Urinary bladder (tissue), 3 donors: ENCODE measurements at regions not wholly inside any gene's neighbourhood (a gene's known extent, or its start where the extent isn't known, plus 50 kb on each side); places are given as distances from the start of the nearest gene placed in this dataset.

Experiments used
- DNase-seq: peaks from one replicate; pipeline ENCODE4 v3.0.0-alpha.2; 2015; ENCODE audit errors: extremely low spot score
- H3K27ac ChIP-seq: one replicate; pipeline ENCODE4 v1.5.1; 2013; ENCODE audit warnings: low read depth, mild to moderate bottlenecking, moderate library complexity
- H3K36me3 ChIP-seq: one replicate; pipeline ENCODE4 v1.6.1; 2013; ENCODE audit warnings: mild to moderate bottlenecking, moderate library complexity; ENCODE audit not compliant: insufficient read depth
- H3K4me1 ChIP-seq: one replicate; pipeline ENCODE4 v1.6.1; 2013; ENCODE audit warnings: mild to moderate bottlenecking, moderate library complexity; ENCODE audit not compliant: insufficient read depth
- H3K4me3 ChIP-seq: one replicate; pipeline ENCODE4 v1.5.1; 2013; ENCODE audit warnings: low read depth, low read length
- WGBS: extraction: QIAGEN DNeasy Blood & Tissue Kit; methylation state at CpG from one replicate; pipeline ENCODE4 v1.1.7; 2013; 5-methylcytosine and 5-hydroxymethylcytosine counted together
- donor health status: healthy with polysubstance abuse.
- donor health status: healthy.

DNA sequence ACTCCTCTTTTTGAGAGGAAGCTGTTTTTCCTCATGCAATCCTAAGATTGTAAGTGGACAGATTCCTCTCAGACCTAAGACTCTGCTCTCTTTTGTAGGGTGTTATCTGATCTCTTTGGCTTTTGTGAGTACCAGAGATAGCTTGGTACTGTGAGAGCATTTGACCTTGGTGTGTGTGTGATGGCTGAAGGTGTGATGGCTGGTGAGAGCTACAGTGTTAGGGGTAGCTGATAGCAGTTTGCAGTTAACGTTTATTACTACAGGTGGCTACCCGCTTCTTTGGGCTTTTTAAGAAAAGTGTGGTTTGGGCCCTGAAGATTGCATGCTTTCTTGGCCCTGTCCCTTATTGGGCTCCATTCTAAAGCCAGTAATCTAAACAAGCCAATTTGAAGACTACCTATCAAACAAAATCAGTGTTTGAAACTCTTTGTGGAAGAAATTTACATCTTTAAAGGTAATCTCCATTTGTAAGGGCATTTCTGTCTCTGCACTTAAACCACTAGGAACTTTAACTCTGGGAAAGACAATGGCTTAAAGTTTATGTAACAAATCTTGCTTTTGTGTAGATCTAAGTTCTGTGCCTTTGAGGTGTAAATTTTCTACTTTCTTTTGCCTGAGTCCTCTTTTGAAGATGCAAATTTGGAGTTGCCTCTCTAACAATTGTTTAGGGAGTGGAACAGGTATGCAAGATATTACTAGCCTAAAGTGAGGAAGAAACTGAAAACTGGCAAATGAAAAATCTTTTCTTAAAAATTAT is 85.3 kb upstream of the SERBP1 start:
- no peak overlapping the region for H3K27ac ChIP-seq
- H3K4me3 ChIP-seq: no peak overlapping the region
- no peaks in the 10 kb centered on the region for H3K4me1 ChIP-seq
- DNase-seq: no peak
- 71% methylated on average over 2 of the region's 2 CpGs for WGBS
- no peaks in the 10 kb centered on the region for H3K36me3 ChIP-seq

DNA sequence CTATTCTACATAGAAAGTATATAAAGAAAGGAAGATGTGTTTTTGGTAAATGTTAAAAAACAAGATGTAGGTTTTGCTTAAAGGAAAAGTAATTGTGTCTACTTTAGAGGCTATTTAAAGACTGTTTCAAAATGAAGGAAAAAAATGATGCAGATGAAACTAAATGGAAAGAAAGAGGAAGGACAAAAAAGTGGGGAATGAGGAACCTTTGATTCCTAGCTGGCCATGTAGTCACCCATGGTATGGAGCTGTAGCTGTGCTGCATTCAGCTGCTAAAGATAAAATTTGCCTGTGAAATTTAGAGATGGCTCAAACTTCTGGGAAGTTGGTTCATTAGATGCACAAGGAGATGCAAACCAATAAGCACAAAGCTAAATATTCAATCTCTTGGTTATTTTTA is 86.8 kb upstream of the SERBP1 start:
- H3K27ac ChIP-seq: no peak overlapping the region

DNA sequence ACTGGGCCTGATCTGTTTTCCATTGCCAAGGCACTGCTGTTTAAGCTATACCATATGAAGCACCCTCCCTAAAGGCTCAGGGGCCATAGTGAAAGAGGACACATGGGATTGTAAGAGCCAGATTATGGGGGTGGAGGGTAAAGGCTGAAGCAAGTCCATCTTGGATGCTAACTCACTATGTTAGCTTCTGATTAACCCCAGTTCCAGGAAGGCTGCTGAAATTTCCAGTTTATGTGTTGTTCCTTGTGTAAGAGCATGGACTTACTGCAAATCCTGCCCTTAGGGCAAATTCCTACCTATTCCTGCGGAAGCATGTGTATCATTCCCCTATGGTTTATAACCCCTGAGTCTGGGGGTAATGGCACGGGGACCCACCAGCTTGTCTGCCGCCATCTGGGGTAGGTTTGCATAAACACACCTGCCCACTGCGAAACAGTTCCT is 91.8 kb upstream of the SERBP1 start:
- DNase-seq: no peak
- Histone ChIP-seq H3K36me3 (no peaks in the 10 kb centered on the region), H3K27ac (no peak overlapping the region), H3K4me3 (no peak overlapping the region), H3K4me1 (no peaks in the 10 kb centered on the region)
- WGBS: 82% methylated on average over 4 of the region's 4 CpGs

More for the DNA sequence above, 86.8 kb upstream of the SERBP1 start:
- no peaks in the 10 kb centered on the region for H3K36me3 ChIP-seq
- H3K4me3 ChIP-seq: no peak overlapping the region
- no peak for DNase-seq
- H3K4me1 ChIP-seq: no peaks in the 10 kb centered on the region

DNA sequence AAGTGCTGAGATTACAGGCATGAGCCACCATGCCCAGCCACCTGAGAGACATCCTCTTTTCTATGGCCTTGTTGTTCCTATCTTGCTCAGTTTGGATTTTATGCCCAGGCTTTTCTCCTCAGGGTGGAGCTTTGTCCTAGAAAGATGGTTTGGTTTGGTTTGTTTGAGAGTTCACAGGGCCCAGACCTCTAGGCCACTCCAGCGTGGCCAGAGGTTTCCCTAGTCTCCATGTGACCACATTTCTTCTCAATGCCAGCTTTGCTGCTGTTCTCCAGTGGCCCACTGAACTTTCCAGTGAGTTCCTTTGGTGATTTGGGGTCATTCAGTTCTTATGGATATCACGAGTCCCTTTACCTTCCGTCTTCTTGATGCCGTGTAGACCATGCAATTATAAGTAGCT is 92.6 kb upstream of the SERBP1 start:
- H3K4me3 ChIP-seq: no peak overlapping the region
- H3K4me1 ChIP-seq: no peaks in the 10 kb centered on the region
- H3K27ac ChIP-seq: no peak overlapping the region
- DNase-seq: no peak
- no peaks in the 10 kb centered on the region for H3K36me3 ChIP-seq
- over 99% methylated on average over 4 of the region's 4 CpGs for WGBS

DNA sequence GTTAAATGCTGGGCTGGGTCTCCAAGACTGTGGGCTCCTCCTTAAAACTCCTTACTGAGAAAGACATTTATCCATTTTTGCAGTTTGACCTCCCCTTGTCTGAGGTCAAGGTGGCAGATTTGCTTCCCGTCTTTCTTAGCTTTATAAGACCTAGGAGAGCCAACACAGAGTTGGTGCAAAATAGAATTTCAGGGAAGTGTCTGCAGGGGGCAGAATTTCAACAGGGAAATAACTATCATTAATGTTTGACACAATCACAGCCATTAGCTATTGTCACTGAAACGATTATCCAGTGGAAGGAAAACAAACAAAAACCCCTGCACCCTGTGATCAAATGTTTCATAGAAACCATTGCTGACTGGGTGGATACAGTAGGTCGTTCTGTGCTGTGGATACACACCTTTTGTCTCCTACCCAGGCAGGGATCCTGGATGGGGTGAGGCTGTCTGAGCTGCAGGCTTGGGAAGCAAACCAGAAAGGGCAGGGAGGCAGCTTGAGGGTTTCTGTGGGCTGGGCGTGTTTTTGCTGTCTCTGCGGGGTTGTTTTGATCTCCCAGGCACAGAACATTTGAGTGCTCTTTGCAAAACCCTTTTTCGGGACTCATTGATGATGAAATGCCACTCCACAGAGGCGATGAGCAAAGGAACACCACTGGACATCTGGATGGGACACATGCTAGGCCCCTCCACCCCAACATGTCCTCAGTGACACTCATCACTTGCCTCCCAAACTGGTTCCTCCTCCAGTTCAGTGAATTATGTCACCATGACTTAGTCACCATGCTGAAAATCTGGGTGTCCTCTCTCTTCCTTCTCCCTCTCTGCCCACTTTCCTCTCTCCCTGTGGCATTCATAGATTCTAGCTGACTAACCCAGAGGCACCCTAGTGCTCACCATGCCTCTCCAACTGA is 94.2 kb upstream of the SERBP1 start:
- WGBS: 67% methylated on average over 7 of the region's 7 CpGs
- H3K27ac ChIP-seq: no peak overlapping the region
- H3K4me3 ChIP-seq: no peak overlapping the region
- DNase-seq: no peak
- no peaks in the 10 kb centered on the region for H3K36me3 ChIP-seq
- H3K4me1 ChIP-seq: no peaks in the 10 kb centered on the region

DNA sequence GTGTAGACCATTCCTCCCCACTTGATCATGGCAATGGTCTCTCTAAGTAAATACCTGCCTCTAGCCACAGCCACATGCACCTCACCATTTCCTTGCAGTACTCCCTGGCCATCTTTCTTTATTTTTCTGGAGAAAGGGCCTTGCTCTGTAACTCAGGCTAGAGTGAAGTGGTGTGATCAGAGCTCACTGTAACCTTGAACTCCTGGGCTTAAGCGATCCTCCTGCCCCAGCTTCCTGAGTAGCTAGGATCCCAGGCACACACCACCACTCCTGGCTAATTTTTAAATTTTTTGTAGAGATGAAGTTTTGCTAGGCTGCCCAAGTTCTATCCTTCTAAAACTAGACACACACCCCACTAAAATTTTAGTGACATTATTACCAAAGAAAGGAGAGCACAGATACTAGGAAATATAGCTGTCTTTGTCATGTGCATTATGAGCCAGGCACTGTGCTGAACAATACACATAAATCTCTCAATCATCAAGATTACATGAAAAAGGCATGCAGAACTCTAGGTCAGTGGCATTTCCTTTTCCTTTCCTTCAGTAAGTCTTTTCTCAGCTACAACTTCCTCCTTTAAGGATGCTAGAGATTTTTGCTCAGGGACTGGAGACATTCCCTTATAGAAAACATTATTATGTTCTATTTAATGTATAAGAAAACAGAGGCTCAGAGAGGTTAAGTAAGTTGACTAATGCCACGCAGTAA is 95.0 kb upstream of the SERBP1 start:
- H3K4me1 ChIP-seq: no peaks in the 10 kb centered on the region
- DNase-seq: no peak
- 81% methylated on average over 2 of the region's 2 CpGs for WGBS
- H3K27ac ChIP-seq: no peak overlapping the region
- H3K36me3 ChIP-seq: no peaks in the 10 kb centered on the region
- H3K4me3 ChIP-seq: no peak overlapping the region

DNA sequence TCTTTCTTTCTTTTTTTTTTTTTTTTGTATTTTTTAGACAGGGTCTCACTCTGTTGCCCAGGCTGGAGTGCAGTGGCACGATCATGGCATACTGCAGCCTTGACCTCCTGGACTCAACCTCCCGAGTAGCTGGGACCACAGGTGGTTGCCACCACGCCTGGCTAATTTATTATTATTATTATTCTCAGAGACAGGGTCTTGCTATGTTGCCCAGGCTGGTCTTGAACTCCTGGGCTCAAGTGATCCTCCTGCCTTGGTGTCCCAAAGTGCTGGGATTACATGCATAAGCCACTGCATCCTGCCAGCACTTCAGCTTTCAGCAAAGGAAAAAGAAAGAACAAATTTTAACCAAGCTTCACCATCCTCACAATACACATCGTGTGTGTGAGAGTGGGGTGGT is 97.9 kb upstream of the SERBP1 start:
- no peak for DNase-seq
- WGBS: 88% methylated on average over 4 of the region's 4 CpGs
- no peaks in the 10 kb centered on the region for H3K36me3 ChIP-seq
- H3K4me3 ChIP-seq: no peak overlapping the region
- H3K4me1 ChIP-seq: no peaks in the 10 kb centered on the region
- no peak overlapping the region for H3K27ac ChIP-seq

DNA sequence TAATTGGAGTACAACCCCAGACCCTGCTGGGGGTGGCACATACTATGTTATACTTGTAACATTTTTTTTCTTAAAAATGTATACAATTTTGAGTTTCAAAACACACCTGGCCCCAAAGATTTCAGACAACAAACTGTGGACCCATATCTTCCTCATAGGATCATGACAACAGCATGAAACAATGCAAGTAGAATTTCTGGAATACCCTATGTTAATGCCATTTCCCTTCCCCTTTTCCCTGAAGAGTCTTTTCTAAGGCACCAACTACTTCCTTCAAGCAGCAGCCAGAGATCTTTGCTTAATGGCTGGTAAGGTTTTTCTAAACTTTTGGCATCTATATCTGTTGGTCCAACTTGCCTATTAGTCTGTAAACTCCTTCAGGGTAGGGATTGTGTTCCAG is 99.9 kb upstream of the SERBP1 start:
- DNase-seq: no peak
- Histone ChIP-seq H3K4me3 (no peak overlapping the region), H3K36me3 (no peaks in the 10 kb centered on the region)

DNA sequence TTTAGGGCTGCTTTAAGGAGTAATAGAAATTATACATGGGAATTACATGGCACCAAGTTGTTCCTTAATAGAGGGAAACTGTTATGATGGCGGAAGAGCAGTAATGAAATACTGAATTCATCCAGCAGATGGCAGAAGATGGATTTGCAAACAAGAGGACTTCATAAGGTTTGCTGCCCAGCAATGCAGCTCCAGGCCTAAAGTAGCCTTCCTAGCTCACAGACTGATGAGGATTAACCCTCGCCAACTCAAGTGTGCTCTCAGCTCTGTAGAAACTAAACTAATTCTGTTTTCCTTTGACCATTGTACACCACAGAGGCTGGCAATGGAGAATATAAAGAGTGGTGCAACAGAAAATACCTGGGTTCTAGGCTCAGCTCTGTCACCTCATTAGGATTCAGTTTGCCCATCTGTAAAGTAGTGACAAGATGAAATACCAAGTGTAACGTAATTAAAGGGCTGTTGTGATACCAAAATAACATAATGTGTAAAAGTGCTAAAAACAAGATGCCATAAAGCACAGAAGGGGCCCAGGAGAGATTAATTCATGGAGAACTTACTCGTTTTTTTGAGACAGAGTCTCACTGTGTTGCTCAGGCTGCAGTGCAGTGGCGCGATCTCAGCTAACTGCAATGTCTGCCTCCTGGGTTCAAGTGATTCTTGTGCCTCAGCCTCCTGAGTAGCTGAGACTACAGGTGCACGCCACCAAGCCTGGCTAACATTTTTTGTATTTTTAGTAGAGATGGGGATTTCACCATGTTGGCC is 102.4 kb upstream of the SERBP1 start:
- 71% methylated on average over 7 of the region's 7 CpGs for WGBS
- peak; percentile 39 for DNase-seq
- H3K27ac ChIP-seq: no peak overlapping the region
- no peaks in the 10 kb centered on the region for H3K4me1 ChIP-seq
- H3K4me3 ChIP-seq: no peak overlapping the region
- no peaks in the 10 kb centered on the region for H3K36me3 ChIP-seq

More for the DNA sequence above, 99.9 kb upstream of the SERBP1 start:
- no peak overlapping the region for H3K27ac ChIP-seq
- no peaks in the 10 kb centered on the region for H3K4me1 ChIP-seq

DNA sequence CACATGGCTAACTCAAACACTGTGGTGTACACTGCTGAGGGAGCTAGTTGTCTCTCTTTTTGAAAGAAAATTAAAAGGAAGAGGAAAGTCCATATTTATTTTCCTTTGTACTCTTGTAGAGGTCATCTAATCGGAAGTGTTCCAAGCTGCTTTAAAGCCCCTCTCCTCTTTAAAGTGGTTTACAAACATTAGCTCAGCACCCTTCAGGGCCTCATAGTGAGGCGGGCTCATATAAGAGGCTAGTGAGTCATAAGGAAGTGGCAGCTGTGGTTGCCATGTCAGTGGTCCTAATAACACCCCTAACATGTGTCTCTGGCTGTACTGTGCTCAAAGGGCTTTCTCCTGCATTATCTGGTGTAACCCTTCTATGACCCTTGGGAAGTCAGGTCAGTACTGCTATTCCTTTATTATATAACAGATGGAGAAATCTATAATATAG is 104.4 kb upstream of the SERBP1 start:
- 74% methylated on average over 2 of the region's 2 CpGs for WGBS
- no peak overlapping the region for H3K27ac ChIP-seq

DNA sequence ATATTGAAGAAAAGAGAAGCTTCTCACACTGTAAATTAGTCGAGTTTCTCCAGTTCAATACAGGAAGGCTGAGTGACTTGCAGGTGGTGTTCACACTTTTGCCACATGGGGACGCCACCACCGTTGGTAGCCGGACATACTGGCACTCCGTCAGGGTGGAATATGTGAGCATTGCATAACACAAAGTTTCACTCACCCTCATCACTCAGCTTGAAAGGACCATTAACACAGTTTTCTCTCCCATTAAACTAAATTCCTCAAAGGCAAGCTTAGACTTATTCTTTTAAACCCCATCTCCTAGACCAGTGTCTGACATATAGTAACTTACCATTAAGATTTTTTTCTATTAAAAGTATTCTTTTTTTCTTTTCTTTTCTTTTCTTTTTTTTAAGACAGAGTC is 105.3 kb upstream of the SERBP1 start:
- WGBS: 8% methylated on average over 5 of the region's 5 CpGs
- peak; percentile 41 for DNase-seq
- Histone ChIP-seq H3K27ac (no peak overlapping the region), H3K4me1 (no peaks in the 10 kb centered on the region), H3K4me3 (no peak overlapping the region), H3K36me3 (no peaks in the 10 kb centered on the region)

More for the DNA sequence above, 104.4 kb upstream of the SERBP1 start:
- Histone ChIP-seq H3K36me3 (no peaks in the 10 kb centered on the region), H3K4me1 (no peaks in the 10 kb centered on the region), H3K4me3 (no peak overlapping the region)
- DNase-seq: no peak

DNA sequence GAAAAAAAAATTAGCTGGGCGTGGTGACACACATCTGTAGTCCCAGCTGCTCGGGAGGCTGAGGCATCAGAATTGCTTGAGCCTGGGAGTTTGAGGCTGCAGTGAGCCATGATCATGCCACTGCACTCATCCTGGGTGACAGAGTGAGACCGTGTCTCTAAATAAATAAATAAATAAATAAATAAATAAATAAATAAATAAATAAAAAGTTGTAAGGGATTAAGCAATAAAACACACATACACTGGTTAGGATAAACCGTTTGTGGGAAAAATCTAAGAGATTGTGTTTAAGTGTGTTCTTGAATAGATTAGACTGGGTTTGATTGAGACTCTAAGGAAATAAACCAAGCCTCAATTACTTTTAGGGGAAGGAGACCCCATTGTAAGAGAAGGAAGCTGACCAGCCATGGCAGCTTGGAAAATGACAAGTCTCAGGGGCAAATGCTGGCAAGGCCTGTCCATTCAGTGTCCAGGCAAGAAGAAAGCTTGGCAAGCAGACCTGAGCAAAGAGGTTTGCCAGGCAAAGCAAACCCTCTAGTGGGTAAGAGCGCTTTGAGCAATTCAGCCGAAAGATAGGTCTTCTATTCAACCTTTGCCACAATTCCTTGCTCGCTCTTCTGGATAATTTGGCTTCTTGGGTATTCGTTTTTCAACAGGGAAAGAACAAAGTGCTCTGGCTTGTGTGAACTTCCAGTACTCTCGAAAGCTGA is 106.9 kb upstream of the SERBP1 start:
- WGBS: 86% methylated on average over 9 of the region's 9 CpGs
- H3K4me1 ChIP-seq: no peaks in the 10 kb centered on the region
- no peak overlapping the region for H3K4me3 ChIP-seq

DNA sequence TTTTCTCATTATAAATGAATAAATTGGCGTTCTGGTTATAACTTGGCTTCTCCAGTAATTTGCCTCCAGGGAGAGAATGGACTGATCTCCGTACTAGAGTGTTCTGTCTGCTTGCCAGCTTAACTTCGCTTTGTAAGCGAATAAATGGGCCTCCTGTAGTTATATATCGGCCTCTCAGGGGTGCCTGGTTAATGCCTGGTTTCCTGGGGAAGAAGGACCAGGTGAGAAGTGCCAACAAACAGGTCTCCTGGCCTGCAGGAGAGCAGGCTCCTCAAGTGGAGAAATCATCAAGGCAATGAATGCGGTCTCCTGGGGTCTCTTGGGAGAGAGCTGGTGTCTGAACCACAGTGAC is 107.4 kb upstream of the SERBP1 start:
- Histone ChIP-seq H3K4me3 (no peak overlapping the region), H3K27ac (no peak overlapping the region), H3K36me3 (no peaks in the 10 kb centered on the region), H3K4me1 (no peaks in the 10 kb centered on the region)
- 90% methylated on average over 6 of the region's 6 CpGs for WGBS
- DNase-seq: no peak

More for the DNA sequence above, 106.9 kb upstream of the SERBP1 start:
- no peaks in the 10 kb centered on the region for H3K36me3 ChIP-seq
- no peak for DNase-seq
- no peak overlapping the region for H3K27ac ChIP-seq
